Skeletal muscle cell (primary cell): ENCODE measurements at regions not wholly inside any gene's neighbourhood (a gene's known extent, or its start where the extent isn't known, plus 50 kb on each side); places are given as distances from the start of the nearest gene placed in this dataset.
"Not testable (repeated sequence)": the region's sequence is repeated elsewhere in the genome, so short reads cannot be mapped to it uniquely, and the experiment has no call there.

Source experiments
- DNase-seq: peaks from one replicate; pipeline ENCODE4 v3.0.0-alpha.2; 2010; ENCODE audit warnings: low read depth
- H3K4me3 ChIP-seq: 2 replicates; pipeline ENCODE4 v1.5.1; 2011; ENCODE audit warnings: low read depth, mild to moderate bottlenecking, control low read depth, low read length, moderate library complexity

DNA sequence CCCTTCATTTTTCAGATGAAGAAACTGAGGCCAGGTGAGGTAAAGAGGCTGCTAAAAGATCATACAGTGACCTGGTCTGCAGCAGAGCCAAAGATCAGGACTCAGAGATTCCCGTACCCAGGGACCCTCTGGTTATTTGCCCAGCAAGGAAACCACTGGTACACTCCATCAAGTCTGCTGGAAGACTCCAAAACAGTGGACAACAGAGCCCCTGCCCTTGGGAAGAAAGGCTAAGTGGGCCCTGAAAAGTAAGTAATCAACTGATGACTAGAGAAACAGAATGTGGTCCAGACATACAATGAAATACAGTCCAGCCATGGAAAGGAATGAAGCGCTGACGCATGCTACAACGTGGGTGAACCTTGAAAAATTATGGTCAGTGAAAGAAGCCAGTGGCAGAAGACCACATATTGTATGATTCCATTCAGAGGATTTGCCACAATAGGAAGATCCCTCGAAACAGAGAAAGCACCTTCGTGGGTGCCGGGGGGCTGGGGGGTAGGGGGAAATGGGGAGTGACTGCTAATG is 106.4 kb downstream of the ETS2 start:
- no peak for DNase-seq
- H3K4me3 ChIP-seq: no peak overlapping the region

DNA sequence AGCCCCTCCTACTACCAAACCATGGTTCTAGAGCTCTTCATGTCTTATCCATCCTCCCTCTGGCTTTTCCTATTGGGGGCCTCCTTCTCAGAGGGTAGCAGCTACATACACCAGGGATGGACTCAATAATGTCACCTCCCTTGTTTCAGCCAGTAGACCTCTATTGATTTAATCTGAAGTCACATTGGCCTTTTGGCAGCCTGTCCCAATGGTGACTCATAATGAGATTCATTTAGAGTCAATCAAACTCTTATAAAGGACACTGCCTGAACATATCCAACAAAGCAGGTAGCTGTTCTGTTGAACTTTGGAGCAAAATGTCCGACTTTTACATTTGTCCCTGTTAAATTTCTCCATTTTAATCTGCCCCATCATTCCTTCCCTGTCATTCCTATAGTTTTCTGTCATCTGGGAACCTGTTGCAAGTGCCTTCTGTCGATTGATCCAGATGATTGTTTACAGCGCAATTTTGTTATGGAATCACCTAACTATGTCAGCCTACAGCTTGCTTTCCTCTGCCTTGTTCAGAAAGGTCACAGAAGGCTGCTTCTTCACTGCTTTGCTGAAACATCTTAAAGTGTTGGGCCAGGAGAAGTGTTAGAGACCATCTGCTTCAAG is 105.9 kb downstream of the ETS2 start:
- DNase-seq: no peak
- no peak overlapping the region for H3K4me3 ChIP-seq

DNA sequence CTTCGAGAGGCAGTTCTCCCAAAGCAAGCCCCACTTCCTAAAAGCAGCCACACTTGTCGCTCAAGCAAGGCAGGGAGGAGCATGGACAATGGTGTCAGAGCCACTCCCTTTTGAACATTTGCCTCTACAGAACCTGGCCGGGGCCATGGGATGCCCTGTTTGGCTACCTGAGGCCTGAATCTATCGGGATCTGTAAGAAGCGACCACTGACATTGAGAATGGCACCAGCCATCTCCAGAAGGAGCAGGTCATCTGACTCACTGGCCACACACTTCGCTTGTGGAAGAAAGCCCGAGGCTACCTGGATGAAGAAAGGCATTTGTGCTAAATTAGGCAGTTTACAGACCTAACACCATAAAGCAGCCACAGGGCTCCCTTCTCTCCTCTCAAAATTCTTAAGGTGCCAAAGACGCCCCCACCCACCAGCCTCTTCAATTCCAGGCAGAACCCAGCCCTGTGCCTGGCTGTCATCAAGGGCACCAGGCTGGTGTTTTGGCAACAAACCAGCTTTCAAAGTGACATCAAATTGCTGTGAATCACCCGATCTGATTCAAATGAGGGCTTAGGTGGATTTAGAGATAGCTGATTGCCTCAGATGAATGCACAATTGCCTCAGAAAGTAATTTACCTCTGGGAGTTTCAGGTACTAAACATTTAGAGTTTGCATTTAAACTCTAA is 104.8 kb downstream of the ETS2 start:
- H3K4me3 ChIP-seq: no peak overlapping the region
- DNase-seq: no peak

DNA sequence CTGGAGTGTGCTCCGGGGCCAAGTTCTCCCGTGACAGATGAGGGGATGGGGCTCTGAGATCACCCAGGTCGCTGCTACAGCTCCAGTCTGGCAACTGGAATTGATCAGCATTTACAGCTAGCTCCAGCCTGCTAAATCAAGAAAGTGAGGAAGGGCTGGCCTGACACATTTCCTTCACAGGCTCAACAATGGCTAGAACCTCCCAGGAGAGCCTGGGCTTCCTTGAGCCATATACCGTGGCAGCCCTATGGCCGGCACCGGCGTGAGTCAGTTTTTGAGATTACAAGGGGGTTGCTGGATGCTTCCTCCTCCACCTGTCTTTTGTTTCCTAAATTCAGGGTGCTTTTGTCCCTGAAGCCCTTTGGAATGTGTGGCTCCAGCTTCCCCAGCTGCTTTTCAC is 104.2 kb downstream of the ETS2 start:
- no peak for DNase-seq

DNA sequence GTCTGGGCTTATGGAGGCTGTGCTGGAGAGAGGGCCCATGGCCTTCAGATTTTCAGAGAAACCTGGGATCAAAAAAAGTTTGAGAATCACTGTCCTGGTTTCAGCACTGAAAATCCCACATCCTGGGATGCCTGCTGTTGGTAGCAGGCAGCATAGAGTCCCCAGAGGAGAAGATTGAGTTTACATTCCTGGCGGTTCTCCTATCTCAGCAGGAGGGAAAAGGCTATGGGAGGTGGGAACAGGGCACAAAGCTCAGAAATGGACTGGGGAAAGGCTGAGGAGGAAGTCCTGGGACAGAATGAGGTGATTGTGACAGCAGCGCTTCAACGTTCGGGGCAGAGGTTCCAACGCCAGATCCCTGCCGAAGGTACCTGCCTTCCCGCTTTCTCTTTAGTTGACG is 103.4 kb downstream of the ETS2 start:
- no peak for DNase-seq

More for the DNA sequence above, 104.2 kb downstream of the ETS2 start:
- H3K4me3 ChIP-seq: no peak overlapping the region

DNA sequence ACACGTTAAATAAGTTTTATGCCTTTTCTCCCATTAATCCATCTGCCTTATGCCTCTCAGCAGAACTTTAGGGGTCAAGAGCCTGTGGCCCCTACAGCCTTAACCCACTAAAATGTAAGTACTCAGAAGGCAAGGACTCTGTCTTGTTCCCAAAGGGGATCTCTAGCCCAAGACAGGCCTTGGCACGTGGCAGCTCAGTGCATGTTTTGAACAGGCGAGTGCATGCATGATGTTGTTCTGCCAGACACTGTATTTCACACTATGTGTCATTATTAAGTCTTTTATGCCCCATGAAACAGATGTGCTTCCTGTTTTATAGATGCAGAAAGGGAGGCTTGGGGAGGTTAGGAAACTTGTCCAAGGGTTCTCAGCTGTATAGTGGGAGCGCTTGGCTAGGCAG is 102.8 kb downstream of the ETS2 start:
- H3K4me3 ChIP-seq: no peak overlapping the region
- DNase-seq: no peak

More for the DNA sequence above, 103.4 kb downstream of the ETS2 start:
- H3K4me3 ChIP-seq: no peak overlapping the region

DNA sequence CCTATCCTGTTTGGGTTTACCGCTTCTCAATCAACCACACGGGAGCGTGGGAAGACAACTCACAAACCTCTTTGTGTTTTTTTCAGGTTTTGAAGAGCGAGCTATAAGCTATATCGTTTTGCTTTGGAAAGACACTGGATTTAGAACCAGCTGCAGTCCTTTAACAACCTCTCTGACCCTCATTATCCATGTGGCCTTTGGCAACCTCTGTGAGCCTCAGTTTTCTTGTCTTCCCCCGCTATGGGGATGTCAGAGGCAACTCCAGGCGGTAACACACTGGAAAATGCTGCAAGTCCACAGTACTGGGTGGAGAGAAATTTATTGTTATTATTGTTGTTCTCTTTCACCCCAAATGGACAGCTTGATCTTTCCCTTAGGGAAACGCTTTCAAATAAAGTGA is 100.0 kb downstream of the ETS2 start:
- no peak for DNase-seq
- no peak overlapping the region for H3K4me3 ChIP-seq

DNA sequence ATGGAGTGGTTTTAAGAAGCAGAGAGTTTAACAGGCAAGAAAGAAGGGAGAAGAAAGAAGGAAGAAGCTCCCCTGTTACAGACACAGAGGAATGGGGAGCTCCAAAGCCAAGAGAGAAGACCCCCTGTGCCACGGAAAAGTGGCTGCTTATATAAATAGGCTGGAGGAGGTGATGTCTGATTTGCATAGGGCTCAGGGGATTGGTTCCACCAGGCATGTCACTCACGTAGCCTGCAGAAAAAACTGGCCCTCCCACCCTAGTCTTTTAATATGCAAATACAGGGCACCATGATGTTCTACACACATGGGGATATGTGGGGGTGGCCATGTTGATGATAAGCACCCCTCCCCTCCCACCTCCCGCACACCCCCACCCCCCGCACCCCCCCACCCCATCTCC is 99.6 kb downstream of the ETS2 start:
- no peak for DNase-seq

DNA sequence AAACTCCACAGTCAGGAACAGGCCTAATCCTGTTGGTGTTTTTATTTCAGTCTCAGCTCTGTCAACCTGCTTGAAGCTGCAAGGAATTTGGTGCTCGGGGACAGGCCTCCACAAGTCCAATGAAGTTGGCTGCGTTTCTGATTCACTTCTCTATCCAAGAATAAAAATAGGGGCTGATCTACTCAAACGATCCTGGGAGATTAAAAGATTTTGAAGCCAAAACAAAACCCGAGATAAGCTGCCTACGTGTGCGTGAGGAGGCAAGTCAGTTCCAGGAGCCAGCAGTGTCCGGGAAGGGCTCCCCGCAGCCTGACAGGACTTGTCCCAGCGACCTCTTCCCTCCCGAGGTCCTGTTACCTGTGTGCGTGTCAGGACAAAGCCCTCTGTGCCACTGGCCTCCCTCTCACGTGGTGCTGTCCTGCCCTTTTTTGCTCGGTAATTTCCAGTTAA is 98.0 kb downstream of the ETS2 start:
- no peak overlapping the region for H3K4me3 ChIP-seq
- DNase-seq: no peak

More for the DNA sequence above, 99.6 kb downstream of the ETS2 start:
- no peak overlapping the region for H3K4me3 ChIP-seq

DNA sequence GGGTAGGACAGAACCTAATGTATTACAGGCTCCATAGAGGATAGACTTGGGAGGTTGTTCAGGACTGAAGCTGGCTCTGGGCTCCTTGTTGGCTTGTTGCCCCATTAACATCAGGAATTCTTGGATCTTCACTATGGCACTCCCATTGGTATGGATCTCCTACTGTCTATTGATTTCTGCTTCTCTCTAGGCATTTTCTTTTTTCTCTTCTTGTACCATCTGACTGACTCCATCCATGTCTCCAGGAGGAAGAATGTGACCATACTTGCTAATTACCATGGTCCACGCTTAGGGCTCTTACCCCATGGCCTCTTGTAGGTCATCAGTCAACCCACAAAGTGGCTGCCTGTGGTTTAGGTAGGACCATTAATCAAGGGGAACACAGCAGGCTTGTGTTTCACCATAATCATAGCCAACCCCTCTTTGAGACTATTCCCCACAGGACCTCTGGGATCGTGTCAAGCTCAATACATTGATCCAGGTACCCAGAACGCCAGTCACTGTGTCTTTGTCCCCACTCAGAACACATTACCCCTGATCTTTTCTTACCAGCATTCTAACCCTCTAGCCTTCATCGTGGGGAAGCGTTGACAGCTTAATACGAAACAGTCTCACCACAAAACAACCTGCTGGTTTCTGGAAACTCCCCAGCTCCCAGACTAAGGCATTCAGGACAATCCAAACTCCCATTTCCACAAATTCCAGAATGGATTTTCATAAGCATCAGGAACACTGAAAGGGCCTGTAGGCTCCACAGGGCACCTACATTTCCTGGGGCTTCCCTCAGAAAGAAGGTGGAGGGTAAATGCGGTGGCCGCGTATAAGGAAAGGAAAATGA is 97.1 kb downstream of the ETS2 start:
- H3K4me3 ChIP-seq: no peak overlapping the region
- DNase-seq: no peak

DNA sequence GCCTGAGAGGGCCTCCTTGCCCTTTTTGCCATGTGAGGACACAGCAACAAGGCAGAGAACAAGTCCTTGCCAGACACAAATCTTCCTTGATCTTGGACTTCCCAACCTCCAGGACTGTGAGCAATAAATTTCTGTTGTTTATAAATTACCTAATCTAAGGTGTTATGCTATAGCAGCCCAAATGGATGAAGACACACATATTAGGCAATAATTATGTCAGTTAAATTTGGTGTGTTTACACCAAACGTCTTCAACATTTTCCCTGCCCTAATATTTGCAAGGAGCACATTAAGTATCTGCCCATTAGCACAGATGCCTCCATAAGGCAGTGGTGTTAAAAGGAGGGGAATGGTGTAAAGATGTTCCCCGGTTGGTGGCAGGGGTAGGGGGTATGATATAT is 94.8 kb downstream of the ETS2 start:
- no peak overlapping the region for H3K4me3 ChIP-seq
- DNase-seq: no peak

DNA sequence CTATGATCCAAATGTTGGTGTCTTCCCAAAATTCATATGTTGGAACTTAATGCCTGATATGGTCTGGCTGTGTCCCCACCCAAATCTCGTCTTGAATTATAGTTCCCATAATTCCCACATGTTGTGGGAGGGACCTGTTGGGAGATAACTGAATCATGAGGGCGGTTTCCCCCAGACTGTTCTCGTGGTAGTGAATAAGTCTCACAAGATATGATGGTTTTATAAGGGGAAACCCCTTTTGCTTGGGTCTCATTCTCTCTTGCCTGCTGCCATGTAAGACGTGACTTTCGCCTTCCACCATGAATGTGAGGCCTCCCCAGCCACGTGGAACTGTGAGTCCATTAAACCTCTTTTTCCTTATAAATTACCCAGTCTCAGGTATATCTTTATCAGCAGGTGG is 94.3 kb downstream of the ETS2 start:
- not testable (repeated sequence) for DNase-seq, H3K4me3 ChIP-seq

DNA sequence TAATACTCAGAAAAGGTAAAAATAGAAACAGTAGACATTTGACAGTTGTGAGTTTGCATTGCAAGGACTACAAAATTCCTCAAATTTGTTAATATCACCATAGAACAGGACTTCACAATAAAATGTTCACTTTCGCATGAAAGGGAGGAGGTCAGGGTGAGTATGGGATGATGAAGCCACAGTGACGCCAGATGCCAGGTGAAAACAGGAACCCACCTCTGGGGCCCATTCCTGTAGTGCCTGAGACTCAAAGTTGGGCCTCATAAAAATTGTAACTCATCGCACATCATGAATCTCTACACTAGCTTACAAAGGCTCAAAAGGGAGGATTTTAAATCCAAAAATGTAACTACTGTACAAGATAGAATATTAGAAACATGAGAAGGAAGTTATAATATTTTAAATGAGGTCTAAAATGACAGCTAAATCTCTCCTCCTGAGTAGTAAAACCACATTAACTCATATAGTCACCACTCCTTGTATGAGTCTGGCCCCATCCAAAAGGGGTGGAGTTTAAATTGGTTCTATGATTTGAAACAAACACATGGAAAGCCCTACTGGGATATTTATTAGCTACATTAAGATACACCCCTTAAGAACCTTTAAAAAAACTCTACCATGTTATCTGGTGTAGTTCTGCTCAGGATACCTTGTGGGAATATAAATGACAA is 93.7 kb downstream of the ETS2 start:
- no peak overlapping the region for H3K4me3 ChIP-seq
- no peak for DNase-seq

DNA sequence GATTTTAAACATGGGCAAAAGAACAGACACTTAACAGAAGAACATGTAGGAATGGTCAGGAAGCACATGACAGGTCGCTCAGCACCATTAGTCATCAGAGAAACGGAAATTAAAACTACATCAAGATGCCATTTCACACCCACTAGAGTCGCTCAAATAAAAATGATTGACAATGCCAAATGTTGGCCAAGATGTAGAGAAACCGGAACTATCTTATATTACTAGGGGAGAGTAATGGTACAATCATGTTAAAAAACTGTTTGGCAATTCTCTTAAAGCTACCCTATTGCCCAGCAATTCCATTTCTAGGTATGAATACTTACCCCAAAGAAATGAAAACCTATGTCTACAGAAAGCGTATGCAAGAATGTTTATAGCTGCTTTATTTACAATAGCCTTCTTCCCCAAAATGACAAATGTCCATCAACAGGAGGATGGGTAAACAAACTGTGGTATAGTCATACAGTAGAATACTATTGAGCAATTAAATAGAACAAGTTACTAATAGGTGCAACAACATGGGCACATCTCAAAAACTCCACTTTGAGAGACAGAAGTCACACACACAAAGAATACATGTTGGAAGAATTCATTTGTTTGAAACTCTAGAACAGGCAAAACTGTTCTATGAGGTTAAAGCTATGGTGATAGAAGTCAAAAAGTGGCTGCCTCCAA is 92.8 kb downstream of the ETS2 start:
- DNase-seq: no peak

DNA sequence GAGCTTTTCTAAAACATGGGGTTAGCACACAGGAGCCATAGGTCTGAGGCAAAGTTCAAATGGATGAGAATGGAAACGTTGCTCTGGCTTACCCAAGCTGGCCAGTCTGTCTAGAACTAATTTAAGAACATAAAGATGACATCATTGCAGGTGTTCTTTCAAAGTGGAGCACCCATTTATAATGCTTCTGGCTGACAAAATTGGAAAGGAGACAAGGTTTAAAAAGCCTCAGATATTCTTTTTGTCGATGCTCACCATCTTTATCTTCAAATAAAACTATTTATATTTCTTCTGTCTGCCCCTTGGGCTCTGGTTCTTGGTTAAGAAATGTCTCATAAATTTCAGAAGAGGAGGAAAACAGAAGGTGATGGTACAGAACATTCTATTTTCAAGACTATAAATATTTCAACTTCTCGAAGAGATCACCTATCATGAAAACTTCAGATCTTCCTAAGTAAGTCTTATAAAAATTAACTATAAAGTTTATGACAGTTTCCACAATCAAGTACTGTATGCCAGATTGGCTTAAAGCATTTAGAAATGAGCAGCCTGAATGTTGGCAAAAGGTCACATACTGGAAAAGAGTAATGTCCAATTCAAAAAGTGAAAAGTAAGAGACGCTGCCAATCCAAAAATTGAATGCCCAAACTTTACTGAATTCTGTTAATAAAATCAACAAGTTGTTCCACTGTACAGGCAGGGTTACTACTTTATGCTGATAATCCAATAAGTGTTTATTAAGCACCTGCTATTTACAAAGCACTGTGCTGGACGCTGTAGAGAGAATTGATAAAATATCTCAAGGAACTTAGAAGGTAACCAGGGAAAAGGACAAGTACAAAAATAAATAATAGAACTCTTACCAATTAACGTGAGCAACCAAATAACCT is 92.0 kb downstream of the ETS2 start:
- no peak for DNase-seq
- H3K4me3 ChIP-seq: no peak overlapping the region

More for the DNA sequence above, 92.8 kb downstream of the ETS2 start:
- H3K4me3 ChIP-seq: no peak overlapping the region

DNA sequence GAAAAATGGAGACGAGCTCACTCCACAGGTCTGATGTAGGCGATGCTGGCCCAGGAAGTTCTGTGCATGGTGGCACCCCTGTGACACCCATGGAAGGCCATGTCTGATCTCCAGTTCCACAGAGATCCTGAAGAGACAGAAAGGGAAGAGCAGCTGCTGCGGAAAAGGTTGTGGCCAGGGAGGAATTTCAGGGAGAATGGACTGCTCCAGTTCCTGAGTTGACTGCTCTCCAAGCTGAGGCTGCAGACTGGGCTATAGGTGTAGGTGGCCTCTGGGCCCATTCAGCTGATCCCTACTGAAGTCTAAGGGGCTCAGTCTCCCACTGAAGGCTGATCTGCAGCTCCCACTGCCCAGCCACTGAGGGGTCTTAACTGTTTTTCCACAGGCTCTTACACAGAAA is 89.2 kb downstream of the ETS2 start:
- H3K4me3 ChIP-seq: no peak overlapping the region
- DNase-seq: no peak

DNA sequence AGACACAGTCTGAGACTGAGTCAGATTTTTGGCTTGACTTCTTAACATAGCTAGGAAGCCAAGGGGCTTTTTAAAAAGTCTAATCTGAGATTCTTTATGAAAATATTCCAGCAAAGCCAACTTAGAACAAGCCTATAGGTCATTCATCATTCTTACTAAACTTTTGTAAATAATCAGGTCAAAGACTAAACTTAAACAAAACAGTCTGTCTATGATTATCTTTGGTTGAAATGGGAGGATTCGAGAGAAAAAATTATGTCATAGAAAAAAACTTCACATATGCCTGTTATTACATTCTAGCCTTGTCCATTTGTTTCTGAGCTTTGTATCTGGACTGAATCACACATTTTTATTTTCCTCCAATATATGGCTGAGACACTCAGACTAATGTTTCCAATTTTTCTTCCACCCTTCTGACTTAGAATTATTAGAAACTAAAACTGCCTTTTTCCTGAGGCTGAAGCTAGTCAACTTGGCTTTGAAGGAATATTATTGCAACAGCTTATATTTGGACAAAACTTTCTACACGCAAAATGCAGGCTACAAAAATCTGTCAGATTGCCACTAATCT is 83.3 kb downstream of the ETS2 start:
- no peak overlapping the region for H3K4me3 ChIP-seq
- DNase-seq: no peak

DNA sequence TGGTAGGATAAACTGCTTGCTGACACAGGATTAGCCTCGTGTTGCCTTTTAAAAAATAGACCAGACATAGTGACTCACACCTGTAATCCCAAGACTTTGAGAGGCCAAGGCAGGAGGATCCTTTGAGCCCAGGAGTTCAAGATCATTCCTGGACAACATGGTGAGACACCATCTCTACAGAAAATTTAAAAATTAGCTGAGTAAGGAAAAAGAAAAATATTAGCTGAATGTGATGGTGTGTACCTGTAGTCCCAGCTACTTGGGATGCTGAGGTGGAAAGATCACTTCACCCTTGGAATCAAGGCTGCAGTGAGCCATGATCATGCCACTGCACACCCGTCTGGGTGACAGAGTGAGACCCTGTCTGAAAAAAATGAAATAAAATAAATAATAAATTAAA is 82.0 kb downstream of the ETS2 start:
- DNase-seq: no peak
- no peak overlapping the region for H3K4me3 ChIP-seq
